ENCODE measurements at regions not wholly inside any gene's neighbourhood (a gene's known extent, or its start where the extent isn't known, plus 50 kb on each side); places are given as distances from the start of the nearest gene placed in this dataset.

DNA sequence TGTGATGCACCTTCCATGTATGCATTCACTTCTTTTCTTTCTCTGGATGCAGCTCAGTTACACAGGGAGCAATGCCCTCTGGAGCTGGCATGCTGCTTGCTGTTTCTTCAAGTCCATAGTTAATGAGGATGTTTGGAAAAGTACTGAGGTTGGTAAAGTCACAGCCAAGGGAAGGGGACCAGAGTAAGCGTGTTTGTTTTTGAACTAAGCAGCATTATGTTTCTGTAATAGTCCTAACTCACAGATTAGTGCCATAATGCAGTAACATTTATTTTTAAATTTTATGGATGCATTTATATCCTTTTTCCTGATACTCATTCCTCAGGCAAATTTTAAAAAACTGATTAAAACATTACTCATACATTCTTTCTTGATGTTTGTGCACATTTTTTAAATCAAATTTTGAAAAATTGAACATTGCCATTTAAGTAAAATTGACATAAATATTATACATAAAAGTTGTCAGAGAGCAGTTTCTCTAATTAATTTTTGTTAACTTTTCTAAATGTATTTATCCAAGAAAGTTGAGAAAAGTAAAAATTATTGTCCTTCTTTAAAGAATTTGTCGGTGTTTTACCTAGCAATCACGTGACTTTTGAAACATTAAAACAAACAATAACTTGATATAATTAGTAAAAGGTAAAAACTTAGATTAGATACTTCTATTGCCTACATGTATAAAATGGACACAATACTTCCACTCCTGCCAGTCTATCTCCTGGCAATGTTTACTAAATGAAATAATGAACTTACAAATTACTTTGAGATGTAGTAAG lies 659.6 kb upstream of the ANKRD30A start:
- TF ChIP-seq POLR2A (IDR thresholded peaks at IDR 0.05) = no peak
- TF ChIP-seq, protein P1, sequence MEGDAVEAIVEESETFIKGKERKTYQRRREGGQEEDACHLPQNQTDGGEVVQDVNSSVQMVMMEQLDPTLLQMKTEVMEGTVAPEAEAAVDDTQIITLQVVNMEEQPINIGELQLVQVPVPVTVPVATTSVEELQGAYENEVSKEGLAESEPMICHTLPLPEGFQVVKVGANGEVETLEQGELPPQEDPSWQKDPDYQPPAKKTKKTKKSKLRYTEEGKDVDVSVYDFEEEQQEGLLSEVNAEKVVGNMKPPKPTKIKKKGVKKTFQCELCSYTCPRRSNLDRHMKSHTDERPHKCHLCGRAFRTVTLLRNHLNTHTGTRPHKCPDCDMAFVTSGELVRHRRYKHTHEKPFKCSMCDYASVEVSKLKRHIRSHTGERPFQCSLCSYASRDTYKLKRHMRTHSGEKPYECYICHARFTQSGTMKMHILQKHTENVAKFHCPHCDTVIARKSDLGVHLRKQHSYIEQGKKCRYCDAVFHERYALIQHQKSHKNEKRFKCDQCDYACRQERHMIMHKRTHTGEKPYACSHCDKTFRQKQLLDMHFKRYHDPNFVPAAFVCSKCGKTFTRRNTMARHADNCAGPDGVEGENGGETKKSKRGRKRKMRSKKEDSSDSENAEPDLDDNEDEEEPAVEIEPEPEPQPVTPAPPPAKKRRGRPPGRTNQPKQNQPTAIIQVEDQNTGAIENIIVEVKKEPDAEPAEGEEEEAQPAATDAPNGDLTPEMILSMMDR (IDR thresholded peaks at IDR 0.05) = no peak

Data from right lobe of liver (tissue), 4 donors.